HG03139 (cell line): ENCODE measurements at regions not wholly inside any gene's neighbourhood (a gene's known extent, or its start where the extent isn't known, plus 50 kb on each side); places are given as distances from the start of the nearest gene placed in this dataset.
A peak's percentile ranks its signal among the peaks of the same experiment; 100 is the strongest.
"Not testable (repeated sequence)": the region's sequence is repeated elsewhere in the genome, so short reads cannot be mapped to it uniquely, and the experiment has no call there.

Experiments used
- ATAC-seq: cut with Tn5 transposase; IDR thresholded peaks from one replicate; pipeline ENCODE4 v1.9.1; 2021; ENCODE audit not compliant: unreplicated experiment

DNA sequence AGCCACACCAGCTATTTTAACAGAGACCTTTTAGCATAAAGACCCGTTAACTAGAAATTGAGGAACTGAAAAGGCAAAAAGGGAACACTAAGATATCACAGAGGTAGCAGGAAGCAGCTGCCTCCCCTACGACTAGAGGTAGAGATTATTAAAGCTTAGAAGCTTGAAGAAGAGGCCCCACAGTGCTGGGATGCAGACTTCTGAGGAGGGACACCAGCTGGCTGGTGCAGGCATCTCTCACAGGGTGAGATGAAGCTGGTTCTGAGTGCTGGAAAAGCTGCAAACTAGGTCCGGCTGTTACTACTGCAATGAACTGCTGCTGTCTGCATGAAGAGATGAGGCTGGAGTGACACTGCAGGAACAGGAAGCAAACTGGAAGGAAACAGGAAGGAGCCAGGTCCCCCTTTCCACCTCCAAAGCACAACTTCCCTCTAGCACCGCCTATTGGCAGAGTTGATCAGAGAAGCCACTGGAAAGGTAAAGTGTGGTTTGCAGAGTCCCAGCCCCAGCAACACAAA, 61.2 kb upstream of the MRPS9 start:
- peak; percentile 96 for ATAC-seq

DNA sequence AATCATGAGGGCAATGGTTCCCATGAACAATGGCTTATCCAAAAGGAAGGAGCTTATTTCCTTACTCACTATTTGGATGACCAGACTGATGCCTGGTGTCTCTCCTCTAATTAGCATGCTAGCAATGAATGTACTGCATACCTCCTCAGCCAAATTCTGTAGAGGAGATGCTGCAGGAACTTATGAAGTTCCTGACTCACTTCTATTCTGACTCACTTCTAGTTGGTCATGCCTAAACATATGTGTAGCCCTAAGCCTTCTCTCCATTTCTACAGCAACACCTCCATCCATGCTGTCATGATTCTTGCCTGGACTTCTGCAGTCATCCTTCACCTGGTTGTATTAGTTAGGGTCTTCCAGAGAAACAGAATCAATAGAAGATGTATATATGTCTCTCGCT, 59.9 kb upstream of the MRPS9 start:
- no peak for ATAC-seq

DNA sequence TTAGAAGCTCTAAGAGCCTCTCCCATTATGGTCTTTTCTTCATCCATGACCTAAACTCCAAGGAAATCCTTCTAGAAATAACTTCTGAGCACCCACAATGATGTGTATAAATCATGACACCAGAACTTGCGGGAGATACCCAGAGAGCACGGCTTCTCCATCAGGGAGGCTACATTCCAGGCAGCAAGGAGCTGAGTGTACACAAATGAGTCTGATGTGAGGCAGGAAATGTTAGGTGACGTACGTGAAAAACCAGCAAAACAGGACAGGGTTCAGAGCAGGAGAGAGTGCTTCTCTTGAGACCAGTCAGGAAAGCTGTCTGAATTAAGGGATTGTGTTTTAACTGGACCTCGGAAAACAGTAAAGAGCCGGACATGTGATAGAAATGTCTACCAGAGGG, 58.1 kb upstream of the MRPS9 start:
- not testable (repeated sequence) for ATAC-seq

DNA sequence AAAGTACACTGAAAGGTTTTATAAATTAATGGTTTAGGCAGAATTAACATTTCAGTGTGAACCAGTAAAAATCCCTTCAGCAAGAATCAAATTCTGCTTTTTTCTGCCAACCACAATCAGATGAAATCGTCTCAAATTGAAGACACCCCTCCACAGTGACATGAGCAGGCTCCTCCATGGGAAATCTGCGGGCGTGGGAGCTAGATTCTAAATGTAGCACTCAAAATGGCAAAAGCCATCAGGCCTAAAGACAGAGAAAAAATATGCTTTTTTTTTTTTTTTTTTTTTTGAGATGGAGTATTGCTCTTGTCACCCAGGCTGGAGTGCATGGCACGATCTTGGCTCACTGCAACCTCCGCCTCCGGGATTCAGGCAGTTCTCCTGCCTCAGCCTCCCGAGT, 55.8 kb upstream of the MRPS9 start:
- ATAC-seq = no peak
